ENCODE measurements at regions not wholly inside any gene's neighbourhood (a gene's known extent, or its start where the extent isn't known, plus 50 kb on each side); places are given as distances from the start of the nearest gene placed in this dataset.

GRCh38 chr2:57711991-57712390, 334.6 kb upstream of the VRK2 start:
- H3K27me3 ChIP-seq, result no peaks in the 10 kb centered on the region
- no peak overlapping the region for H3K27ac ChIP-seq
- DNase-seq (ENCODE audit: low spot score in 2 of 2), result no peak
- H3K9me3 ChIP-seq, result no peaks in the 10 kb centered on the region
- H3K4me1 ChIP-seq, result no peaks in the 10 kb centered on the region
- no peak overlapping the region for H3K4me3 ChIP-seq
- 66 to 71% methylated on average over 1 of the region's 1 CpG for WGBS, 2 donors
- H3K36me3 ChIP-seq, result no peaks in the 10 kb centered on the region
- TF ChIP-seq EP300 (IDR thresholded peaks at IDR 0.05) (no peak), POLR2A (IDR thresholded peaks at IDR 0.05) (no peak), CTCF (IDR thresholded peaks at IDR 0.05) (no peak)

- DNase-seq (ENCODE audit: low spot score in 2 of 2), result peak in 1 of 2 donors; percentile 14
- Histone ChIP-seq H3K4me1 (peaks cover 0 to 4% (median 0%) of the 10 kb centered on the region in 4 donors), H3K27ac (no peak overlapping the region), H3K4me3 (no peak overlapping the region), H3K36me3 (no peaks in the 10 kb centered on the region), H3K9me3 (no peaks in the 10 kb centered on the region), H3K27me3 (no peaks in the 10 kb centered on the region)
- no peak for TF ChIP-seq EP300 (IDR thresholded peaks at IDR 0.05)
- TF ChIP-seq CTCF (IDR thresholded peaks at IDR 0.05), result peak; percentile 45 to 70 (median 50)
- WGBS, 2 donors, result 21% methylated on average over 16 of the region's 16 CpGs
Observed at GRCh38 chr2:57720728-57721627, 325.6 kb upstream of the VRK2 start.

- TF ChIP-seq EP300 (IDR thresholded peaks at IDR 0.05) (no peak), CTCF (IDR thresholded peaks at IDR 0.05) (no peak), POLR2A (IDR thresholded peaks at IDR 0.05) (no peak)
- WGBS, 2 donors, result 81 to 84% methylated on average over 5 of the region's 5 CpGs
- Histone ChIP-seq H3K4me3 (no peak overlapping the region), H3K4me1 (peaks cover 0 to 4% (median 0%) of the 10 kb centered on the region in 4 donors), H3K27me3 (no peaks in the 10 kb centered on the region), H3K36me3 (no peaks in the 10 kb centered on the region), H3K27ac (no peak overlapping the region), H3K9me3 (no peaks in the 10 kb centered on the region)
- DNase-seq (ENCODE audit: low spot score in 2 of 2), result no peak
Observed at GRCh38 chr2:57725337-57725947, 321.2 kb upstream of the VRK2 start.

- Histone ChIP-seq H3K9me3 (no peaks in the 10 kb centered on the region), H3K27ac (no peak overlapping the region), H3K4me1 (peaks cover 0 to under 1% (median 0%) of the 10 kb centered on the region in 4 donors), H3K4me3 (no peak overlapping the region), H3K36me3 (no peaks in the 10 kb centered on the region), H3K27me3 (no peaks in the 10 kb centered on the region)
- DNase-seq (ENCODE audit: low spot score in 2 of 2), result no peak
- 59 to 61% methylated on average over 4 of the region's 4 CpGs for WGBS, 2 donors
- no peak for TF ChIP-seq CTCF (IDR thresholded peaks at IDR 0.05)
Observed at GRCh38 chr2:57726294-57726693, 320.3 kb upstream of the VRK2 start.

- TF ChIP-seq POLR2A (IDR thresholded peaks at IDR 0.05) (no peak), EP300 (IDR thresholded peaks at IDR 0.05) (no peak), CTCF (IDR thresholded peaks at IDR 0.05) (no peak)
- H3K9me3 ChIP-seq, result no peaks in the 10 kb centered on the region
- no peak for DNase-seq (ENCODE audit: low spot score in 2 of 2)
- no peaks in the 10 kb centered on the region for H3K4me1 ChIP-seq
- H3K27me3 ChIP-seq, result no peaks in the 10 kb centered on the region
- no peak overlapping the region for H3K4me3 ChIP-seq
- H3K36me3 ChIP-seq, result no peaks in the 10 kb centered on the region
- WGBS, 2 donors, result 93 to 100% methylated on average over 1 of the region's 1 CpG
- no peak overlapping the region for H3K27ac ChIP-seq
Observed at GRCh38 chr2:57728691-57729090, 317.9 kb upstream of the VRK2 start.

Data from tibial nerve (tissue), 4 donors.